Uterus (tissue), 2 donors: ENCODE measurements at regions not wholly inside any gene's neighbourhood (a gene's known extent, or its start where the extent isn't known, plus 50 kb on each side); places are given as distances from the start of the nearest gene placed in this dataset.

ENCODE experiments used
- CTCF ChIP-seq, 4 experiments: fragments of 200-600 bp in 2 of 4; fragments of 450-650 bp in 2 of 4; sonication (generic) in 2 of 4; IDR thresholded peaks; one replicate each; pipeline ENCODE4 v1.5.1; 2016 to 2019; ENCODE audit warnings: antibody characterized with exemption in 4 of 4, mild to moderate bottlenecking in 2 of 4, moderate library complexity in 1 of 4
- POLR2A ChIP-seq, 2 donors: fragments of 450-650 bp; IDR thresholded peaks; one replicate each; pipeline ENCODE4 v1.6.1; 2016; ENCODE audit warnings: antibody characterized with exemption in 2 of 2, mild to moderate bottlenecking in 1 of 2, moderate library complexity in 1 of 2

- TF ChIP-seq POLR2A (IDR thresholded peaks at IDR 0.05) (no peak), CTCF (IDR thresholded peaks at IDR 0.05) (no peak)
Observed at GRCh38 chr3:82764521-82764920, 1003.1 kb upstream of the GBE1 start.
